MCF 10A (cell line): ENCODE measurements at regions not wholly inside any gene's neighbourhood (a gene's known extent, or its start where the extent isn't known, plus 50 kb on each side); places are given as distances from the start of the nearest gene placed in this dataset.

Source experiments
- BruUV-seq: library from RNA; stranded (reverse); fragments of 400-500 nt; replicated peaks from 2 replicates; lab custom pipeline; 2021; lab: Mats Ljungman, UMichigan
- CTCF ChIA-PET: fragments of 300-600 bp; sonication (Branson Sonifier 250); formaldehyde crosslinking; extraction: SDS; loops from one replicate; lab custom pipeline; 2021; ENCODE audit warnings: antibody characterized with exemption, inconsistent platforms; lab: Yijun Ruan, JAX
- POLR2A ChIA-PET: fragments of 300-600, 350-650 bp; sonication (Branson Sonifier 250); formaldehyde crosslinking; extraction: SDS; loops from one replicate; lab custom pipeline; 2020; ENCODE audit warnings: antibody characterized with exemption, inconsistent platforms; lab: Yijun Ruan, JAX
- DNase-seq: peaks from one replicate; pipeline ENCODE4 v3.0.0-alpha.2; 2018; ENCODE audit not compliant: unreplicated experiment
- H3K27ac Mint-ChIP-seq: one replicate; pipeline ENCODE4 v1.8.0; 2022; ENCODE audit warnings: mild to moderate bottlenecking, low read depth, mixed read lengths; ENCODE audit not compliant: unreplicated experiment
- H3K27me3 Mint-ChIP-seq: one replicate; pipeline ENCODE4 v1.8.0; 2022; ENCODE audit warnings: mixed read lengths; ENCODE audit not compliant: insufficient read depth, unreplicated experiment
- H3K36me3 Mint-ChIP-seq: one replicate; pipeline ENCODE4 v1.8.0; 2022; ENCODE audit warnings: mild to moderate bottlenecking, moderate library complexity, mixed read lengths; ENCODE audit not compliant: insufficient read depth, unreplicated experiment
- H3K4me1 Mint-ChIP-seq: one replicate; pipeline ENCODE4 v1.8.0; 2022; ENCODE audit warnings: mixed read lengths; ENCODE audit not compliant: insufficient read depth, unreplicated experiment
- H3K4me3 Mint-ChIP-seq: one replicate; pipeline ENCODE4 v1.8.0; 2022; ENCODE audit warnings: mild to moderate bottlenecking, moderate library complexity, mixed read lengths; ENCODE audit not compliant: unreplicated experiment
- H3K9me3 Mint-ChIP-seq: one replicate; pipeline ENCODE4 v1.8.0; 2022; ENCODE audit warnings: mixed read lengths; ENCODE audit not compliant: unreplicated experiment
- intact Hi-C: fragments of 100-400 bp; cut with micrococcal nuclease; formaldehyde crosslinking; loops from 2 replicates; pipeline ENCODE4 v1.14.1; 2022
- TF ChIP-seq, protein P1 (sequence below): fragments of 200-600 bp; IDR thresholded peaks from one replicate; pipeline ENCODE4 v1.8.0; 2022; ENCODE audit warnings: antibody characterized with exemption, mild to moderate bottlenecking; ENCODE audit not compliant: unreplicated experiment

DNA sequence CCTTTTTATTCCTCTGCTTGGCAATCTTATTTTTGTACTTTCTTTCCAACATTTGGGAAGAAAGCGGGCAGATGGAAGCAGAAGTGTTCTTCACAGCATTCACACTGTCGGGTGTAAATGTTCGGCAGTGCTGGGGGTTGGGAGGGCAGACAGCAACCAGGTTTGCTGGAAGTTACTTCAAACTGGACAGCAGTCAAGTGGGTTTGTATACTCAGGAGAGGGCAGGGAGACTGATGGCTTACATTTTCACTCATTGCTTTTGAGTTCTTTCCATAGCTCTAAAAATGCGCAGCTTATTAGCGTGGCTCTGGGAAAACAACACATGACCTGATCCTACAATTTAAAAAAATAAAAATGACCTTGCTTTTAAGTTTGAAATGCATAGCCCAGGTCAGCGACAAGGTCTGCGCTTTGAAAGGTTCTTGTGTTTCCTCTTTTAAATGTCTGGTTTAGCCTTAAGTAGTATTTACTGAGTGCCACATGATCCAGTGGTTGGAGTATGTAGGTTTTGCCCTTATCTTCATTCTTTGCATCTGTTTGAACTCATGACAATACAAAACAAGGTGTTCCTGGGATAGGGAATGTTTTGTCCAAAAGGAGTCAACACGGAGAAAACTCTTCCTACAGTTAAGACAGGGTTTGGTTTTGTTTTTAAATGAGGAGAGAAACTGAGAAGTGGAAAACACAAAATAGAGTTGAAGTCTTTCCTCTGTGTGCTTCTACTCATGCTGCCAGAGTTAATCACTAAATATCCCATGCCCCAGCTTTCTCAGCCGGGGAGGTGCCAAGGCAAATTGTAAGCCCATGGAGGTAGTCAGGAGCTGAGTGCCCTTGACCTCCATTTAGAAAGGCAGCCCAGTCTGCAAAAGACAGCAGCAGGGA lies 132.7 kb upstream of the DMRT1 start:
- H3K36me3 Mint-ChIP-seq: peaks cover 50% of the 10 kb centered on the region
- TF ChIP-seq, protein P1, sequence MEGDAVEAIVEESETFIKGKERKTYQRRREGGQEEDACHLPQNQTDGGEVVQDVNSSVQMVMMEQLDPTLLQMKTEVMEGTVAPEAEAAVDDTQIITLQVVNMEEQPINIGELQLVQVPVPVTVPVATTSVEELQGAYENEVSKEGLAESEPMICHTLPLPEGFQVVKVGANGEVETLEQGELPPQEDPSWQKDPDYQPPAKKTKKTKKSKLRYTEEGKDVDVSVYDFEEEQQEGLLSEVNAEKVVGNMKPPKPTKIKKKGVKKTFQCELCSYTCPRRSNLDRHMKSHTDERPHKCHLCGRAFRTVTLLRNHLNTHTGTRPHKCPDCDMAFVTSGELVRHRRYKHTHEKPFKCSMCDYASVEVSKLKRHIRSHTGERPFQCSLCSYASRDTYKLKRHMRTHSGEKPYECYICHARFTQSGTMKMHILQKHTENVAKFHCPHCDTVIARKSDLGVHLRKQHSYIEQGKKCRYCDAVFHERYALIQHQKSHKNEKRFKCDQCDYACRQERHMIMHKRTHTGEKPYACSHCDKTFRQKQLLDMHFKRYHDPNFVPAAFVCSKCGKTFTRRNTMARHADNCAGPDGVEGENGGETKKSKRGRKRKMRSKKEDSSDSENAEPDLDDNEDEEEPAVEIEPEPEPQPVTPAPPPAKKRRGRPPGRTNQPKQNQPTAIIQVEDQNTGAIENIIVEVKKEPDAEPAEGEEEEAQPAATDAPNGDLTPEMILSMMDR: no peak
- no peaks in the 10 kb centered on the region for H3K9me3 Mint-ChIP-seq
- POLR2A ChIA-PET: interaction anchor here (0.6 to 7.9 kb wide), 8 partner anchors 14 to 83 kb away, joined by 3 to 69 read pairs (median 6); no protein-coding TSS in a partner anchor
- no peaks in the 10 kb centered on the region for H3K27me3 Mint-ChIP-seq
- H3K27ac Mint-ChIP-seq: peak overlapping the region; percentile 81
- peak; percentile 24 for DNase-seq
- no TSS peak for BruUV-seq
- H3K4me1 Mint-ChIP-seq: peaks cover 28% of the 10 kb centered on the region
- intact Hi-C loops: no loop called here
- H3K4me3 Mint-ChIP-seq: peak overlapping the region; percentile 65
- CTCF ChIA-PET: interaction anchor here (0.6 to 1.0 kb wide), 4 partner anchors 17 to 165 kb away, joined by 3 to 5 read pairs (median 3); no protein-coding TSS in a partner anchor

DNA sequence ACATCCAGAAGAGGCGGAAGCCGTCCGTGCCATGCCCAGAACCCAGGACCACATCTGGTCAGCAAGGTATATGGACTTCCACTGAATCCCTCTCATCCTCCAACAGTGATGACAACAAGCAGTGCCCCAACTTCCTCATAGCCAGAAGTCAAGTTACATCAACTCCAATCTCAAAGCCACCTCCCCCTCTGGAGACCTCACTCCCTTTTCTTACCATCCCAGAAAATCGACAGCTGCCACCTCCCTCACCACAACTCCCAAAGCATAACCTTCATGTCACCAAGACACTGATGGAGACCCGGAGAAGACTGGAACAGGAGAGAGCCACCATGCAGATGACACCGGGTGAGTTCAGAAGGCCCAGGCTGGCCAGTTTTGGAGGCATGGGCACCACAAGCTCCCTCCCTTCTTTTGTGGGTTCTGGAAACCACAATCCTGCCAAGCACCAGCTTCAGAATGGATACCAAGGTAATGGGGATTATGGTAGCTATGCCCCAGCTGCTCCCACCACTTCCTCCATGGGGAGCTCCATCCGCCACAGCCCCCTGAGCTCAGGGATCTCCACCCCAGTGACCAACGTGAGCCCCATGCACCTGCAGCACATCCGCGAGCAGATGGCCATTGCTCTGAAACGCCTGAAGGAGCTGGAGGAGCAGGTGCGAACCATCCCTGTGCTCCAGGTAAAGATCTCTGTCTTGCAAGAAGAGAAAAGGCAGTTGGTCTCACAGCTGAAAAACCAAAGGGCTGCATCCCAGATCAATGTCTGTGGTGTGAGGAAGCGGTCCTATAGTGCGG lies 130.3 kb upstream of the DMRT1 start:
- POLR2A ChIA-PET: interaction anchor here (0.6 to 7.9 kb wide), 3 partner anchors 16 to 46 kb away, joined by 3 to 69 read pairs (median 7); no protein-coding TSS in a partner anchor
- peaks cover 70% of the 10 kb centered on the region for H3K36me3 Mint-ChIP-seq
- H3K4me3 Mint-ChIP-seq: no peak overlapping the region
- H3K4me1 Mint-ChIP-seq: peaks cover 46% of the 10 kb centered on the region
- no peaks in the 10 kb centered on the region for H3K27me3 Mint-ChIP-seq
- intact Hi-C loops: no loop called here
- CTCF ChIA-PET: interaction anchor here (0.9 to 1.4 kb wide), 2 partner anchors 97 to 364 kb away, joined by 3 to 5 read pairs; no protein-coding TSS in a partner anchor
- BruUV-seq: no TSS peak
- no peaks in the 10 kb centered on the region for H3K9me3 Mint-ChIP-seq
- H3K27ac Mint-ChIP-seq: no peak overlapping the region
- TF ChIP-seq, protein P1: no peak
- DNase-seq: no peak

DNA sequence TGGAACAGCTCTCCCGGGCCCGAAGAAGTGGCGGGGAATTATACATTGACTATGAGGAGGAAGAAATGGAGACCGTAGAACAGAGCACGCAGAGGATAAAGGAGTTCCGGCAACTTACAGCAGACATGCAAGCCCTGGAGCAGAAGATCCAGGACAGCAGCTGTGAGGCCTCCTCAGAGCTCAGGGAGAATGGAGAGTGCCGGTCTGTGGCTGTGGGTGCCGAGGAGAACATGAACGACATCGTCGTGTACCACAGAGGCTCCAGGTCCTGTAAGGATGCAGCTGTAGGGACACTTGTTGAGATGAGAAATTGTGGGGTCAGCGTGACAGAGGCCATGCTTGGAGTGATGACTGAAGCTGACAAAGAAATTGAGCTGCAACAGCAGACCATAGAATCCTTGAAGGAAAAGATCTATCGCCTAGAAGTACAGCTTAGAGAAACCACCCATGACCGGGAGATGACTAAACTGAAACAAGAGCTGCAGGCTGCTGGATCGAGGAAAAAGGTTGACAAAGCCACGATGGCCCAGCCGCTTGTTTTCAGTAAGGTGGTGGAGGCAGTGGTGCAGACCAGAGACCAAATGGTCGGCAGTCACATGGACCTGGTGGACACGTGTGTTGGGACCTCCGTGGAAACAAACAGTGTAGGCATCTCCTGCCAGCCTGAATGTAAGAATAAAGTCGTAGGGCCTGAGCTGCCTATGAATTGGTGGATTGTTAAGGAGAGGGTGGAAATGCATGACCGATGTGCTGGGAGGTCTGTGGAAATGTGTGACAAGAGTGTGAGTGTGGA lies 129.5 kb upstream of the DMRT1 start:
- BruUV-seq: TSS peak; percentile 28

More for the DNA sequence above, 129.5 kb upstream of the DMRT1 start:
- ChIA-PET POLR2A (interaction anchor here (1.1 to 7.9 kb wide), 3 partner anchors 10 to 40 kb away, joined by 3 to 69 read pairs (median 7); no protein-coding TSS in a partner anchor), CTCF (interaction anchor here (0.9 to 1.8 kb wide), 3 partner anchors 12 to 364 kb away, joined by 3 to 5 read pairs (median 4); no protein-coding TSS in a partner anchor)
- Mint-ChIP-seq H3K36me3 (peaks cover 78% of the 10 kb centered on the region), H3K27me3 (no peaks in the 10 kb centered on the region), H3K4me3 (no peak overlapping the region), H3K9me3 (no peaks in the 10 kb centered on the region), H3K4me1 (peaks cover 40% of the 10 kb centered on the region), H3K27ac (no peak overlapping the region)
- intact Hi-C loops: no loop called here
- no peak for DNase-seq
- TF ChIP-seq, protein P1: no peak
